Cerebellar cortex (tissue), 1 donor: ENCODE measurements at regions not wholly inside any gene's neighbourhood (a gene's known extent, or its start where the extent isn't known, plus 50 kb on each side); places are given as distances from the start of the nearest gene placed in this dataset.
"Not testable (repeated sequence)": the region's sequence is repeated elsewhere in the genome, so short reads cannot be mapped to it uniquely, and the experiment has no call there.

Experiments used
- DNase-seq: peaks from one replicate; pipeline ENCODE4 v3.0.0-alpha.2; 2015; ENCODE audit warnings: low spot score

DNA sequence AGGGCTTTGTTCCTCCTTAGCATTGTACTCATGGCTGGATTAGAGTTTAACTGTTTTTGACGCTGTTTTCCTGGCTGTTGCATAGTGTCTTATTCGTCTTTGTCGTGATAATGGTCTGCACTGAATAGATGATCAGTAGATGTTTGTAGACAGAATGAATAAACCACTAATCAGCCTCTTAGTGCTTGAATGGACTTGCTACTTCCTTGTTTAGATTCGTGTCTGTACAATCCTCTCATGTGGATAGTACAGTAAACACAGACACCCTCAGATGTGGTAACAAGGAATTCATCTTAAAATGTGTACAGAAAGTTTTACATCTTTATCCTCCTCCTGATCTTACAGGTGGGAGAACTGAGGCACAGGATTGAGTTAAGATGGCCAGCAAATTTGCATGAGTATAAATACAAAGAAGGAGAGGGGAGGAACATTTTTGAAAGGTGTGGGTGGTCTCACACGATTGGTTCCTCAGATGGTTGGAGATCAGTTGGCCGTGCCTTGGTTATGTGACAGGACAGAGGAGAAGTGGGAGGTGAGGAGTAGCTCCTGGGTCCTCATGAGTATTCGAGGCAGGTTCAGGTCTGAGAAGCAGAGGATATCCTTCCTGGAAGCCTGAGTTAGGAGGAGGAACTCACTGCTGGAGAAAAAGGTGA, 196.0 kb downstream of the KLRB1 start:
- DNase-seq = not testable (repeated sequence)

DNA sequence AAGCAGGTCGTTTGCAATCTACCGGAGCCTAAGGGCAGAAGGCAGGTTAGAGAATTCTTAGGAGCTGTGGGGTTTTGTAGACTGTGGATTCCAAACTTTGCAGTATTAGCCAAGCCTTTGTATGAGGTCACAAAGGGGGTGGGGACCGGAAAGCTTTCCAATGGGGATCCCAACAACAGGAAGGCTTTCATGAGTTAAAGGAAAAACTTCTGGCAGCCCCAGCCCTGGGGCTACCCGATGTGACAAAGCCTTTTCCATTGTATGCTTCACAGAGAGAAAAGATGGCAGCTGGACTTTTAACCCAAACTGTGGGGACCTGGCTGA, 199.2 kb upstream of the PZP start:
- DNase-seq = not testable (repeated sequence)

DNA sequence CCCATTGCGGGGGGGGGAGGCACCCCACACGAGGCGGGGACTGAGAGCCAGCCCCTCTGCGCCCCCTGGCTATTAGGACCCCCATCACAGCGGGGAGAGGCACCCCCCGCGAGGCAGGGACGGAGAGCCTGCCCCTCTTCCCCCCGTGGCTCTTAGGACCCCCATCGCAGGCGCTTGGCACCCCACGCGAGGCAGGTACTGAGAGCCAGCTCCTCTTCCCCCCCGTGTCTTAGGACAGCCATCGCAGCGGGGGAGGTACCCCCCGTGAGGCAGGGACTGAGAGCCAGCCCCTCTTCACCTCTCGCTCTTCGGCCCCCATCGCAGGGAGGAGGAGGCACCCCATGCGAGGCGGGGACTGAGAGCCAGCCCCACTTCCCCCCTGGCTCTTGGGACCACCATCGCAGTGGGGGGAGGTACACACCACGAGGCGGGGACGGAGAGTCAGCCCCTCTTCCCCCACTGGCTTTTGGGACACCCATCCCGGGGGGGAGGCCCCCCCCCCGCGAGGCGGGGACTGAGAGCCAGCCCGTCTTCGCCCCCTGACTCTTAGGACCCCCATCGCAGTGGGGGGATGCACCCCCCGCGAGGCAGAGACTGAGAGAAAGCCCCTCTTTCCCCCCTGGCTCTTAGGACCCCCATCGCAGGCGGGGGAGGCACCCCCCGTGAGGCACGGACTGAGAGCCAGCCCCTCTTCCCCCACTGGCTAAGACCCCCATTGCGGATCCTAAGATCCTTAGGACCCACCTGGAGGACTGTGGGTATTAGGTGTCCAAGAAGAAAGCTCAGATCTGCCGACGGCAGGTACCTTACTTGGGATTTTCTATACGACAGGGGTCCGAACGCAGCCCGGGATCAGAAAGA, 198.6 kb upstream of the PZP start:
- no peak for DNase-seq

GRCh38 chr12:9405886-9406563, 197.8 kb upstream of the PZP start:
- DNase-seq = no peak

DNA sequence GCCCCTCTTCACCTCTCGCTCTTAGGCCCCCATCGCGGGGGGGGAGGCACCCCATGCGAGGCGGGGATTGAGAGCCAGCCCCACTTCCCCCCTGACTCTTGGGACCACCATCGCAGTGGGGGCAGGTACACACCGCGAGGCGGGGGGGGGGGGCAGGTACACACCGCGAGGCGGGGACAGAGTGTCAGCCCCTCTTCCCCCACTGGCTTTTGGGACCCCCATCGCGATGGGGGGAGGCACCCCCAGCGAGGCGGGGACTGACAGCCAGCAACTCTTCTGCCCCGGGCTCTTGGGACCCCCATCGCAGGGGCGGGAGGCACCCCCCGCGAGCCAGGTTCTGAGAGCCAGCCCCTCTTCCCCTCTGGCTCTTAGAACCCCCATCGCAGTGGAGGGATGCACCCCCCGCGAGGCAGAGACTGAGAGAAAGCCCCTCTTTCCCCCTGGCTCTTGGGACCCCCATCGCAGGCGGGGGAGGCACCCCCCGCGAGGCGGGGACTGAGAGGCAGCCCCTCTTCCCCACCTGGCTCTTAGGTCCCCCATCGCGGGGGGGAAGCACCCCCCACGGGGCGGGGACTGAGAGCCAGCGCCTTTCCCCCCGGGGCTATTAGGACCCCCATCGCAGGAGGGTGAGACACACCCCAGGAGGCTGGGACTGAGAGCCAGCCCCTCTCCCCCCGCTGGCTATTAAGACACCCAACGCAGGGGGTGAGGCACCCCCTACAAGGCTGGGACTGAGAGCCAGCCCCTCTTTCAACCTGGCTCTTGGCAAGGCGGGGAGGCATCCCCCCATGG, 196.5 kb upstream of the PZP start:
- DNase-seq = no peak

- DNase-seq = no peak
These were observed 195.8 kb upstream of the PZP start for GRCh38 chr12:9404031-9404430.

GRCh38 chr12:9402432-9403040, 194.3 kb upstream of the PZP start:
- not testable (repeated sequence) for DNase-seq

DNA sequence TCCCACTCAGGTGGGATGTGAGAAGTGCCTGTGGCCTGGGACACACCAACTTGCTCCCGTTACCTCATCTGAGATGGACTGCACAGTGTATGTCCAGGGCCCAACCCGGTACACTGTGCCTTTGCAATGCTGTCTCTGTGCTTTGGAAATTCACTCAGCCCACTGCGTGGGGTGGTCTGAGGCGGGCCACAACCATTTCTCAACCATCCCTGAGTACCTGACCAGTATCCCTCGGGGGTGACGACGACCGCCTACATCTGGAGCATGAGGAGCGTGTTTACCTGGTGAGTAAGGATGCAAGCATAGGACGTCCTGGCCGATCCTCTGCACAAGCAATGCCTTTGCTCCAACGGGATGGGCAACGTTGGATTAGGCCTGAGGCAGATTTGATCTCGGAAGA, 188.2 kb upstream of the PZP start:
- DNase-seq = not testable (repeated sequence)

DNA sequence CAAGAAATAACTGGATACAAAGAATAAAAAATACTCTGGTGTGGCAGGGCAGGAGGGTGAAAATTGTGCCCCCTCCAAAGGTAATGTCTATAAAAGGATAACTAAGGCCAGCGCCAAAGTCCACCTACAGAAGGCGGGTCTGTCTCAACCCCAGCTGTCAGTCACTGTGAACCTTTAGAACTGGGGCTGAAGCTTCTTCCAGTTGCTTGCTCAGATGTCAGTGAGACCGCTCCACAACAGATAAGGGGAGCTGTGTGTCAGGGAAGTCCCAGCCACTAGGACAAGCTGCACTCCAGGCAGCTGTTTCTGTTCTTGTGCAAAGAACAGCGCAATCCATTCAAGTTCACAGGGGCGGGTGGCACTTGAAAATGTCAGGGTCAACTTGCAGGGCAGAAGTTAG, 187.0 kb upstream of the PZP start:
- not testable (repeated sequence) for DNase-seq

GRCh38 chr12:9392842-9393241, 184.6 kb upstream of the PZP start:
- no peak for DNase-seq

- no peak for DNase-seq
These were observed 183.6 kb upstream of the PZP start for GRCh38 chr12:9391815-9392214.

- DNase-seq = no peak
These were observed 182.6 kb upstream of the PZP start for GRCh38 chr12:9390761-9391160.

GRCh38 chr12:9389796-9390195, 181.6 kb upstream of the PZP start:
- no peak for DNase-seq

GRCh38 chr12:9388379-9388778, 180.2 kb upstream of the PZP start:
- no peak for DNase-seq

GRCh38 chr12:9387450-9387849, 179.3 kb upstream of the PZP start:
- DNase-seq = no peak

DNA sequence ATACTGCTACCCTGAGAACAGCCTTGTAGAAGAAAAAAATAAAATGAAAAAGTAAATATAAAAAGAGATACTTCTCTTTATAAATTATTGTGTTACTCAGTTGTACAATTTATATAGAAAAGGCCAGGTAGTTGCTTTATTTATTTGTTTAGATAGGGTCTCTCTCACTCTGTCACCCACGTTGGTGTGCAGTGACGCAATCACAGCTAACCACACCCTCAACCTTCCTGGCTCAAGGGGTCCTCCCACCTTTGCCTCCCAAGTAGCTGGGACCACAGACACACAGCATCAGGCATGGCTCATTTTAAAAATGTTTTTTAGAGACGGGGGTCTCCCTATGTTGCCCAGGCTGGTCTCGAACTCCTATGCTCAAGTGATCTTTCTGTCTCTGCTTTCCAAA, 175.4 kb upstream of the PZP start:
- no peak for DNase-seq

- no peak for DNase-seq
These were observed 173.4 kb upstream of the PZP start for GRCh38 chr12:9381619-9382018.

DNA sequence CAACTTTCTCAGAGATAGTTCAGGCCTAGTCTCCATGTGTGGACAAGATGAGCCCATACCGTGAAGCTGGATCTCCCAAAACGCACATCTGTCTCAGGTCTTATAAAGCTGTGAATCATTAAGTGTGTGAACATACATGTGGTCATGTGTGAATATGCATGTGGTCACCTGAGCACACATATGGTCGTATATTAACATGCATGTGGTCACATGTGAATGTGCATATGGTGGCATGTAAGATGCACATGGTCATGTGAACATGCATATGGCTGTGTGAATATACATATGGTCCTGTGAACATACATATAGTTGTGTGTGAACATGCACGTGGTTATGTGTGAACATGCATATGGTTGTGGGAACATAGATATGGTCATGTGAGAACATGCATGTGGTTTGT, 172.5 kb upstream of the PZP start:
- no peak for DNase-seq

- DNase-seq = no peak
These were observed 171.0 kb upstream of the PZP start for GRCh38 chr12:9379023-9379742.

DNA sequence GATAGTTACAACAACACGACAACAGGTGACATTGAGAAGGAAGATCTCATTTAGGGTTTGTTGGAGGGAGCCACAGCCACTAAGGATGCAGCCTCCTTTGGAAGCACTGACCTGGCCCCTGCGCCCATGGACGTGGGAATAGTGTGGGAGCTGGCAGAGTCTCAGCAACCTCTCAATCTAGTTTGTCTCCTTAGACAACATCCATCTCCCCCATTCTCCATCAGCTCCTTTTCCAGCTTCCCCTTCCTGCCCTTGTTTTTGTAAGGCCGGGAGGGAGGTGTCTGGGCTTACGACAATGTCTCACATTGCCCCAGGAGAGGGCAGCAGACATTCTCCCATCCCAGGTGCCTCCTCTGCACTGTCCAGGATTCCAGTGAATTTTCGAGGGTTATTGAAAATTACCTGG, 170.2 kb upstream of the PZP start:
- DNase-seq = peak; percentile 10

DNA sequence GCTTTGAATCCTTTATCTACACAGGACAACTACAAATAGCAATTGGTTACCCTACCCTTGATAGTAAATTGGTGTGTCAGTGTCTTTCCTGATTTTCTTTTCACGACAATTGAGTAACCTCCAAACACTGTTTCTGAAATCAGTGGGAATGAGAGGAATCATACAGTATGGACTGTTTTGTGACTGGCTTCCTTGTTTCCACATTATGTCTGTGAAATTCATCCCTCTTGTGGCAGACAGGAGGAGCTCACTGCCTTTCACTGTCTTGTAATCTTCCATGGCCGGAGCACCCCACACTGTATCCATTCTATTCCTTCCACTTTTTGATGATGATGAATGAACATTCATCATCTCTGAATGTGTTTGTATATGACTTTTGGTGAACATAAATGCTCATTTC, 164.0 kb upstream of the PZP start:
- peak; percentile 11 for DNase-seq
